NCI-H146 treated with DMSO at 0.1 percent for 48 hours (cell line): ENCODE measurements at regions not wholly inside any gene's neighbourhood (a gene's known extent, or its start where the extent isn't known, plus 50 kb on each side); places are given as distances from the start of the nearest gene placed in this dataset.
"Not testable (repeated sequence)": the region's sequence is repeated elsewhere in the genome, so short reads cannot be mapped to it uniquely, and the experiment has no call there.

ENCODE experiments used
- DNase-seq: peaks from one replicate; lab custom pipeline; 2025; ENCODE audit not compliant: unreplicated experiment; lab: John Stamatoyannopoulos, UW

DNA sequence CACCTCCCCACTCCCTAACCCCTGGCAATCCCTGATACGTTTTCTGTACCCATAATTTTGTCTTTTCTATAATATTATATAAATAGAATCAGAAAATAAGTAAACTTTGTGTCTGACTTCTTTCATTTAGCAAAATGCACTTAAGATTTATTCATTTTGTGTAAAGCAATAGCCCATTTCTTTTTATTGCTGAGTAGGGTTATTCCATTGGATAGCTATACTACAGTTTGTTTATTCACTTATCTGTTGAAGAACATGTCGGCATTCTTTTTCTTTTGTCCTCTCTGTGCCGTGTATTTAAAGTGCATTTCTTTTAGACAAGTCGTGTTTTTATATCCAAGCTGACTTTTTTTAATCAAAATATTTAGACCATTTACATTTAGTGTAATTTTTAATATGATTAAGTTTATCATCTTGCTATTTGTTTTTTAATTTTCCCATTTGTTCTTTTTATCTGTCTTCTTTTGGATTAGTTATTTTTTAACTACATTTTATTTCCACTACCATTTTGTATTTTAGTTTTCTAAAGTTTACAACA is 176.4 kb upstream of the TSHZ3 start:
- no peak for DNase-seq

DNA sequence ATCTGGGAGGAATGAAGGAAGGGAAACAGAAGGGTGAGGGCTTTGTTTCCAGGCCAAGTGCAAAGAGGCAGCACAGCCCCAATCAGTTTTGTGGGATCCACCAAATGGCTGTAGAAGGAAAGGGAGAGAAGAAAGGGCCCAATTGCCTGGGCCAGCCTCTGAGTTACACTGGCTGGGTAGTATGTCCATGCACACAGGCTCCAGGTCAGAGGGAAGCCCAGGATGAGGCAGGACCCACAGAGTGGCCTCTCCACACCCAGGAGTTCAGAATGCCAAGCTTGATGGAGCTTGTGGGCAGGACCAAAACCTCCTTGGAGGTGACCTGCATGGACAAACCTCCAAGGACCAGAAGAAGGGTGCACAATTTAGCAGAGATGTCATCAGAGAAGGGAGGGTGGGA is 178.2 kb upstream of the TSHZ3 start:
- no peak for DNase-seq

DNA sequence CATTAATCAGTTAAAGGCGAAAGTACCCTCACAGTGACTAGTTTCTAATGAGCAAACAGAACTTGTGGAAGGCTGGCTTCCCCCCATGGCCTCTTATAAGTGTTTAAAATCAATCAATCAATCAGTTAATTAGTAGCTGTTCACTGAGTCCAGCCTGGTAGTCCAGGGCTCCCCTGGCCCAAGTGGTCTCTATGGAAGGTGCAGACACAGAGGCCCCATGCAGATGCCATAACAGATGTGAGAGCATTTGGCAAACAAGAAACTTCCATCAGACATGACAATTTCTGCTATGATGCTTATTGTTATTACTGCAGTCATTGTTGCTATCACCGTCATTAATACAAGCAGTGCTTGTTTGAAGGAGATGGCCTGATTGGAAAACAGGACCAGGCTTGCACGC is 179.0 kb upstream of the TSHZ3 start:
- DNase-seq, result no peak

GRCh38 chr19:31529121-31529520 is 179.9 kb upstream of the TSHZ3 start:
- no peak for DNase-seq

DNA sequence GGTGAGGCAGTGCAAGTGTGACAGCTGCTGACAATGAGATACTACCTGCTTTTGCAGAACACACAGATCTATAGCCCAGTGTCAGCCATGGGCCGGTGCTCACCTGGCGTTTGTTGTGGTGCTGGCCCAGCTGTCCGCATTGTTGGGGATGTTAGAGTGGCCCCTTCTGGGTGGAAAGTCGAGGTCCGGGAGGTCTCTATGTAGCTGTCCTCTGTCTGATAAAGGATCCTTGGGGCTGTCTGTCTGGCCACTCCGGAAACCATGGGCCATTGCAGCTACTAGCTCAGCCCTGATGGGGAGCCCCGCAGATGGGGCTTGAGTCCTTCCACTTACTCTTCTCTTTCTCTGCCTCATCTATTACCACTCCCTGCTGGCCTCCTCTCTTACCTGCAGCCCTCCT is 181.5 kb upstream of the TSHZ3 start:
- no peak for DNase-seq

DNA sequence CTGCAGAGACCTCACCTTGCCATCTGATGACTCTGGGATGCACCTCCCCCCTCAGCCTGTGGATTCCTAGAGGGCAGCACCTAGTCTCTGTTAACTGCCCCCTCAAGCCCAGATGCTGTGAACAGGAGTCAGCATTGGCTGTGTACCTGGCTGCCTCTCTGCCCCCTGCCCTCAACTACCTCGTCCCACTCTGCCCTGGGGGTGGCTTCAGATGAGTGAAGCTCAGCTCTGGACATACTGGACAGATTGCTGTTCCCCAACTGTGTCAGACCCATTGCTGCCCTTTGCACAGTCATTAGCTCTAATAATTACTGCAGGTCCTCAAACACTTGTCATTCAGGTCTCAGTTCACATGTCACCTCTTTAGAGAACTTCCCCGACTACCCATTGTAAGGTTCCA is 182.1 kb upstream of the TSHZ3 start:
- DNase-seq, result no peak

DNA sequence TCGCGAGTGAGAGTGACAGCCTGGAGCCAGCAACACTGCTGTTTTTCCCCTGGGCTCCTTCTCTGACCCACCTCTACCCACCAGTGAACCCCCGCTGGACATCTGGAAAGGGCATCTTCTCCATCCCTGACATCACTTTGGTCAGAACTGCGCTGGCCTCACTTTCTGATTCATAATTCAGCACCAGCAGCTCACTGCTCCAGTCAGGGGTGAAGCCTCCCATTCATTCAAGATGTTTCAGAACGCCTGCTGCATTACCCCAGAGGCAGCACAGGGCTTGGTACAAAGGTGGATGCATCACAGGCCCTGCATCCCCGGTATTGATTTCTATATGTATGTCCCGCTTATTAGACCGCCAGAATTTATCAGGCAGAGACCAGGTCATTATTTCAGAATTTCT is 182.8 kb upstream of the TSHZ3 start:
- DNase-seq, result no peak

DNA sequence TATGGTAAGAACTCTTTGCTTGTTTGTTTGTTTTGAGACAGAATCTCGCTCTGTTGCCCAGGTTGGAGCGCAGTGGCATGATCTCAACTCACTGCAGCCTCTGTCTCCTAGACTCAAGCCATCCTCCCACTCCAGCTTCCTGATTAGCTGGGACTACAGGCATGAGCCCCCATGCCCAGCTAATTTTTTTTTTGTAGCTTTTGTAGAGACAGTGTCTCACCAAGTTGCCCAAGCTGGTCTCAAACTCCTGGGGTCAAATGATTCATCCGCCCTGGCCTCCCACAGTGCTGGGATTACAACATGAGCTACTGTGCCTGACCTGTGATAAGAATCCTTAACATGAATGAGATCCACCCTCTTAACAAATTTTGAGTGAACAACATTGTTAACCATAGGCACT is 183.9 kb upstream of the TSHZ3 start:
- DNase-seq, result no peak

- no peak for DNase-seq
These were observed 185.0 kb upstream of the TSHZ3 start for GRCh38 chr19:31534231-31534630.

DNA sequence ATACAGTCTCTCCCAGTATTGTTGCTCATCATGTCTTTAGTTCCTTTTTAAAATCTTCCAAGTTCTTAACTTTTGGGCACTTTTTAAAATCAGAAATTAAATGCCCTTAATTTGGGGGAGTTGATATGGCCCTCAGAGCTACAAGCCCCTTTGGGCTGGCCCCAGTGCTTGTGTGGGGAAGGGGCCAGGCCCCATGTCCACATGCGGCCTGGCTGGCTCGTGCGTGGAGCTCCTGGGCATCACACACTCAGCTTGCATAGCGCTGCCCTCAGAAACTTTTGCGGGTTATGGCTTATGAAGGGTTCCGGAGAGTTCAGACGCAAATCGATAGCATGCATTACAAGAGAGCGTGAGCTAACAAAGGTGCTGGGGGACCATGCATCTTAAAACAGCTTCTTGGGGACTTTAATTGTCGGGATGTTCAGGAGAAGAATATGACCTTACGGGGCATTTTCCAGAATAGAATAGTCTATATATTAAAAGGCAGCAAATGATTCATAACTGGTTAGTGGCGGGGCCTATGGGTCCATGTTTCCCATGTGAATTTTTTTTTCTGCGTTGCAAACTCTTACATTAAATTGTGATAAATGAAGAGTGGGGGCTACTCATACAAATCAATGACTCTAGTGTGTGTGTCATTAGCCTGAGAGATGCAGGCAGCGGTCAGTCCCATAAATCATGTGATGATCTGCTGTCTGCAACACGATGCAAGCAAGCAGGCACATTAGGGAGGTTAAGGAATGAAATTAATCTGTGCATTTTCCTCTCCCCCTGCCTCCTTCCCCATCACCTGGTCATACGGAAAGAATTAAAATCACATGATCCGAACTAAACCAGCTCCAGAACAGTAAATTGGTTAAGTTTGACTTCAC is 185.8 kb upstream of the TSHZ3 start:
- DNase-seq, result no peak

- no peak for DNase-seq
These were observed 186.6 kb upstream of the TSHZ3 start for GRCh38 chr19:31535691-31536460.

DNA sequence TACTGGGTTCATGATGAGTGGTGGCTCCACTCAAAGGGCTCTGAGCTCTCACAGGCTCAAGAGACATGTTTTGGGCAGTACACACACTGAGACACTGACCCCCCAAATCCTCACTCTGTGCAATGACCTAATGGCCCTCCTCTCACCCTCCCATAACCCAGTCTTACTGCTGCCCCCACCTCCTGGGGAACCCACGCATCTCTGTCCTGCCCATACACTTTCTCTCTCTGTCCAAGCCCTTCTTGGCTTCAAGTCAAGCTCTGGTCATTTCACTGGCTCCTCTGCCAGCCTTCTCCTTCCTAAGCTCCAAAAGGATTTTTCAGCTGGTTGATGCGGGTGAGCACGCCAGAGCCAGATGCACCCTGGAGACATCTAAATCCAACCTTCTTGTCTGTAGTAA is 187.9 kb upstream of the TSHZ3 start:
- DNase-seq, result no peak

DNA sequence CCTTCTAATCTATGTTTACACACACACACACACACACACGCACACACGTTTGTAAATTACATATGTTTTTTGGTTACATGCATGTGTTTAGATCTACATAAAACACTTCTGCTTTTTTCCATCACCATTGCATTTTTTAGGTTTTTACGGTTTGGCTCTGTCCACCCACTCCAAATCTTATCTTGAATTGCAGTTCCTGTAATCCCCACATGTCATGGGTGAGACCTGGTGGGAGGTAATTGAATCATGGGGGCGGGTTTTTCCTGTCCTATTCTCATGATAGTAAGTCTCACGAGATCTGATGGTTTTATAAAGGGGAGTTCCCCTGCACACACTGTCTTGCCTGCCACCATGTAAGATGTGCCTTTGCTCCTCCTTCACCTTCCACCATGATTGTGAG is 188.7 kb upstream of the TSHZ3 start:
- not testable (repeated sequence) for DNase-seq

DNA sequence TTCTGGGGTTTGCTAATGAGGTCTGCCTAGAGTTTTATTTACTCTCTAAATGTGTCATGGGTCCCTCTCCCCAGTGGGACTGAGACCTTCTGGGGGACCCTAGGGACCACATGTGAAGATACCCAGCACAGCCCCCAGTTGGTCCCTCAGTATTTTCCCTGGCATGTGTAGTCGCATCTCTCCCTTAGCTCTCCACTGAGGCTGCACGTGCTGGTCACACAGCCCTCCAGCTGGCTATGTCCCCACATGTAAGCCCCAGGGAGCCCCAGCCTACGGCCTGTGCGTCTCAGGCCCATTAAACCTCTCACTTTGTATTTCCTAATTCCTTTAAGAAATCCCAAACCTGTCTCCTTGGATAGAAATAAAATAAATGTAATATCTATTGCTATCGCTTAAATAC is 189.6 kb upstream of the TSHZ3 start:
- no peak for DNase-seq

GRCh38 chr19:31539386-31539785 is 190.2 kb upstream of the TSHZ3 start:
- no peak for DNase-seq

GRCh38 chr19:31541396-31541795 is 192.2 kb upstream of the TSHZ3 start:
- no peak for DNase-seq

DNA sequence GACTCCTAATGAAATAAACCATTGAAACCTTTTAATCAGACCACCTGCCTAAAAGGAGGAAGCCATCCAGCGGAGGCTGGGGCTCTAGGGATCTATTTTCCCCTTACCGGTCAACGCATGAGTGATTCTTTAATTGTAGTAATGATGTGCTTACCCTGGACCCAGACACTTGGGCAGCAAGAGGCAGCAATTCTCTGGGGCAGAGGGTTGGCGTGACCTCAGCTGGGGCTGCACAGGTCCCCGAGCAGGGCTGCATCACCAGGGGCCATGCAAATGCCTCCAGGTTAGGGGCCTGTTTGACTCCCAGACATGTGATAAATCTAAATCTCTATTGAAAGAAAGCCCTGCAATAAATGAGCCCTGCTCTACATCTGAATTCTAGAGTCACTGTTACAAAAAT is 194.2 kb upstream of the TSHZ3 start:
- no peak for DNase-seq

DNA sequence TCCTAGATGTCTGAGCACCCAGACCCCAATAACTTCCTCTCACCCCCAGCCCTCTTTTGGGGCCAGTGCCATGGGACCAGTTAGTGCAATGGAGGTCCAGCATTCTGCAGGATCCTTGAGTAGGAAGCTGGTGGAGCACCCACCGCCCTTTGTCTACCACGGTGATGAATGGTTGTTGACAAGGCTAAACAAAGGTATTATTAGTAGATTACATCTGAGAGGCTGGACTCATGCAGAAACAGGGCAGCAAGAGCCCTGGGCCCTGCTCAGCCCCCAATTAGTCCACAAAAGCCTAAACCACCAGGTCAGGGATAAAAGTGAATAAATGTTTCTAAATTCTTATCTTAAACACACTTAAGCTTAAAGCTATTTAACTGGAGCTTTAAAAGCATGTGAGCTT is 196.5 kb upstream of the TSHZ3 start:
- no peak for DNase-seq

DNA sequence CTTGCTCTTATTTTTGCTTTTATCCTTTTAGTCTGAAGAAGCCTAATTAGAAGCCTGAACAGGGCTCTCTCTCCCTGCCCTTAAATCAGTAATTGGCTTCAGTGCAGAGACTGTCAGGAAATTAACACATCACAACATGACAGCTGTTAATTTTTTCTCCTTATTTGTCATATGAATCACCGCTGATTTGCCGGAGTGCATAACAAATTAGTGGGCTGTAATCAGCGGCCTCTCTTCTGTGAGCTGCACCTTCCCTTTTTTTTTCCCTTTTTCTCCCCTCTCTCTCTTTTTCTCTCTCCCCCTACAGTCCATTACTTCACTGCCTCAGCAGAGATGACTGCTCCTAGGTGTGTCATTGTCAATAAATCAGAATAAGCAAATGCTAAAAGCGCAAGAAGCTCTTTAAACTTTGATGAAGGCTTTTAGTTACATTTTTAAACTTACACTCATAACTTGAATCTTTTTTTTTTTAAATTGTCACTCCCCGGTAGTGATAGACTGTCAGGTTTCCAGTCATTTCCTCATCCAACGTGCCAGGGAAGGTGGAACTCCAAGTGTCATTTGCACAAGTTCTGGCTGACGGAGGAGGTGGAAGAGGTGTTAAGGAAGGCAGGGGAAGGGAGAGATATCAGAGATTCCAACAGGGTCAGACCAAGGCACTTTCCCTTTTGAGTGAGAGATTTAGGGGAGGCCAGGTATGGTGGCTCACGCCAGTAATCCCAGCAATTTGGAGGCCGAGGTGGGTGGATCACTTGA is 197.1 kb upstream of the TSHZ3 start:
- DNase-seq, result no peak

GRCh38 chr19:31548941-31549340 is 199.7 kb upstream of the TSHZ3 start:
- DNase-seq, result no peak

GRCh38 chr19:31553112-31553845 is 204.0 kb upstream of the TSHZ3 start:
- DNase-seq, result no peak
